ENCODE measurements at regions not wholly inside any gene's neighbourhood (a gene's known extent, or its start where the extent isn't known, plus 50 kb on each side); places are given as distances from the start of the nearest gene placed in this dataset.

DNA sequence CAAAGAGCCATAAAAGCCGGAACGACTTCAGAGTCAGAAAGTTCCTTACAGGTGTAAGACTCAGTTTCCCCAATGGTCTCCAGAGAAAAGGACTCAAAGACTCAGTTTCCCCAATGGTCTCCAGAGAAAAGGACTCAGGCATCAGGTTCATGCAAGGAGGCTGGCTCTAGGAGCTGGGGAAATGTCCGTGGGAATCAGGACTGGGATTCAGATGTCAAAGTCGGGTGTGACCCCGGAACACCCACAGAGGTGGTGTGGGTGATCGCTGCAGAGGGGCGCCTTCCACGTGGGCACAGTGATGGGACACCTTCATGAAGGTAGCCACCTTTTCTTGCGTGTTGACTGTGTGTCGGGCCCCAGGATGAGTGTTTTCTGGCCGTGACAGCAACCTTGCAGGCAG is 340.8 kb downstream of the NPHP4 start:
- DNase-seq (ENCODE audit: low read depth, low spot score): no peak
- ATAC-seq: no peak
- intact Hi-C loops (cut with micrococcal nuclease; ENCODE audit: unreplicated experiment): no loop called here
- Histone ChIP-seq H3K27ac (ENCODE audit: control insufficient read depth, insufficient read depth) (no peak overlapping the region), H3K79me2 (ENCODE audit: control insufficient read depth, insufficient read depth, low read length) (no peaks in the 10 kb centered on the region), H3K27me3 (replicated peaks in 1 of 2; ENCODE audit: control insufficient read depth in 2 of 2, insufficient read depth in 2 of 2, low read length in 1 of 2) (no peaks in the 10 kb centered on the region), H2AFZ (ENCODE audit: control insufficient read depth, low read depth, low read length) (no peak overlapping the region), H3K4me2 (ENCODE audit: control insufficient read depth, insufficient read depth) (no peak overlapping the region), H3K4me3 (no peak overlapping the region), H3K9ac (ENCODE audit: control insufficient read depth, insufficient read depth, low read length) (no peak overlapping the region), H3K36me3 (ENCODE audit: control insufficient read depth in 2 of 2, insufficient read depth in 2 of 2, low read length in 1 of 2) (no peaks in the 10 kb centered on the region), H3K4me1 (ENCODE audit: control insufficient read depth, insufficient read depth, low read length) (no peaks in the 10 kb centered on the region), H4K20me1 (ENCODE audit: control insufficient read depth, insufficient read depth) (no peaks in the 10 kb centered on the region), H3K9me3 (replicated peaks; ENCODE audit: control insufficient read depth, insufficient read depth, low read length) (no peaks in the 10 kb centered on the region; the same call in 2 of the 3 replicates)
- whole genome bisulfite sequencing (ENCODE audit: insufficient coverage, insufficient replicate concordance, low lambda C conversion rate, missing lambda C conversion rate): 34% methylated on average over 11 of the region's 11 CpGs
- no peak for TF ChIP-seq SPI1 (IDR thresholded peaks at IDR 0.05; ENCODE audit: borderline replicate concordance, insufficient read depth, low read depth, low read length)
- TF ChIP-seq SMAD1 (IDR thresholded peaks at IDR 0.05; ENCODE audit: low read depth, partially characterized antibody): no peak
- no peak for TF ChIP-seq SREBF1 (IDR thresholded peaks at IDR 0.05; ENCODE audit: low read length)
- no peak for TF ChIP-seq MEF2A (IDR thresholded peaks at IDR 0.05; ENCODE audit: insufficient read depth, low read depth, low read length)
- no peak for TF ChIP-seq GABPA (IDR thresholded peaks at IDR 0.05; ENCODE audit: low read depth)
- TF ChIP-seq, protein P1, sequence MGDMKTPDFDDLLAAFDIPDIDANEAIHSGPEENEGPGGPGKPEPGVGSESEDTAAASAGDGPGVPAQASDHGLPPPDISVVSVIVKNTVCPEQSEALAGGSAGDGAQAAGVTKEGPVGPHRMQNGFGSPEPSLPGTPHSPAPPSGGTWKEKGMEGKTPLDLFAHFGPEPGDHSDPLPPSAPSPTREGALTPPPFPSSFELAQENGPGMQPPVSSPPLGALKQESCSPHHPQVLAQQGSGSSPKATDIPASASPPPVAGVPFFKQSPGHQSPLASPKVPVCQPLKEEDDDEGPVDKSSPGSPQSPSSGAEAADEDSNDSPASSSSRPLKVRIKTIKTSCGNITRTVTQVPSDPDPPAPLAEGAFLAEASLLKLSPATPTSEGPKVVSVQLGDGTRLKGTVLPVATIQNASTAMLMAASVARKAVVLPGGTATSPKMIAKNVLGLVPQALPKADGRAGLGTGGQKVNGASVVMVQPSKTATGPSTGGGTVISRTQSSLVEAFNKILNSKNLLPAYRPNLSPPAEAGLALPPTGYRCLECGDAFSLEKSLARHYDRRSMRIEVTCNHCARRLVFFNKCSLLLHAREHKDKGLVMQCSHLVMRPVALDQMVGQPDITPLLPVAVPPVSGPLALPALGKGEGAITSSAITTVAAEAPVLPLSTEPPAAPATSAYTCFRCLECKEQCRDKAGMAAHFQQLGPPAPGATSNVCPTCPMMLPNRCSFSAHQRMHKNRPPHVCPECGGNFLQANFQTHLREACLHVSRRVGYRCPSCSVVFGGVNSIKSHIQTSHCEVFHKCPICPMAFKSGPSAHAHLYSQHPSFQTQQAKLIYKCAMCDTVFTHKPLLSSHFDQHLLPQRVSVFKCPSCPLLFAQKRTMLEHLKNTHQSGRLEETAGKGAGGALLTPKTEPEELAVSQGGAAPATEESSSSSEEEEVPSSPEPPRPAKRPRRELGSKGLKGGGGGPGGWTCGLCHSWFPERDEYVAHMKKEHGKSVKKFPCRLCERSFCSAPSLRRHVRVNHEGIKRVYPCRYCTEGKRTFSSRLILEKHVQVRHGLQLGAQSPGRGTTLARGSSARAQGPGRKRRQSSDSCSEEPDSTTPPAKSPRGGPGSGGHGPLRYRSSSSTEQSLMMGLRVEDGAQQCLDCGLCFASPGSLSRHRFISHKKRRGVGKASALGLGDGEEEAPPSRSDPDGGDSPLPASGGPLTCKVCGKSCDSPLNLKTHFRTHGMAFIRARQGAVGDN (IDR thresholded peaks at IDR 0.05): no peak
- TF ChIP-seq NR2F1 (conservative IDR thresholded peaks at IDR 0.05): no peak
- TF ChIP-seq MTA3 (IDR thresholded peaks at IDR 0.05; ENCODE audit: borderline replicate concordance, low read length): no peak
- in situ Hi-C loops (cut with MboI): no loop called here
- SMC1A ChIA-PET (ENCODE audit: uncharacterized antibody, unreplicated experiment): no interaction called here
- FAIRE-seq: no peak
- RAD21 ChIA-PET (ENCODE audit: unreplicated experiment): no interaction called here
- BruUV-seq (replicated peaks): no TSS peak
- POLR2A ChIA-PET: no interaction called here
- CTCF ChIA-PET: no interaction called here
